Type B pancreatic cell (in vitro differentiated cells): ENCODE measurements at regions not wholly inside any gene's neighbourhood (a gene's known extent, or its start where the extent isn't known, plus 50 kb on each side); places are given as distances from the start of the nearest gene placed in this dataset.

Source experiments
- DNase-seq: peaks from one replicate; pipeline ENCODE4 v3.0.0; 2021; ENCODE audit warnings: mixed read lengths; ENCODE audit not compliant: unreplicated experiment; ENCODE audit errors: extremely low spot score
- H3K27ac Mint-ChIP-seq: 2 replicates; pipeline ENCODE4 v1.8.0; 2021; ENCODE audit warnings: mild to moderate bottlenecking, mixed read lengths
- H3K27me3 Mint-ChIP-seq: 2 replicates; pipeline ENCODE4 v1.8.0; 2021; ENCODE audit warnings: mixed read lengths
- H3K36me3 Mint-ChIP-seq: 2 replicates; pipeline ENCODE4 v1.8.0; 2021; ENCODE audit warnings: mixed read lengths
- H3K4me1 Mint-ChIP-seq: one replicate; pipeline ENCODE4 v1.8.0; 2021; ENCODE audit warnings: mixed read lengths; ENCODE audit not compliant: unreplicated experiment
- H3K4me3 Mint-ChIP-seq: 2 replicates; pipeline ENCODE4 v1.8.0; 2021; ENCODE audit warnings: mild to moderate bottlenecking, mixed read lengths
- H3K9me3 Mint-ChIP-seq: 2 replicates; pipeline ENCODE4 v1.8.0; 2021; ENCODE audit warnings: mixed read lengths
- TF ChIP-seq, protein P1 (sequence below): fragments of 200-600 bp; sonication (generic); conservative IDR thresholded peaks from 2 replicates; pipeline ENCODE4 v1.5.0; 2021; ENCODE audit warnings: antibody characterized with exemption, mild to moderate bottlenecking

DNA sequence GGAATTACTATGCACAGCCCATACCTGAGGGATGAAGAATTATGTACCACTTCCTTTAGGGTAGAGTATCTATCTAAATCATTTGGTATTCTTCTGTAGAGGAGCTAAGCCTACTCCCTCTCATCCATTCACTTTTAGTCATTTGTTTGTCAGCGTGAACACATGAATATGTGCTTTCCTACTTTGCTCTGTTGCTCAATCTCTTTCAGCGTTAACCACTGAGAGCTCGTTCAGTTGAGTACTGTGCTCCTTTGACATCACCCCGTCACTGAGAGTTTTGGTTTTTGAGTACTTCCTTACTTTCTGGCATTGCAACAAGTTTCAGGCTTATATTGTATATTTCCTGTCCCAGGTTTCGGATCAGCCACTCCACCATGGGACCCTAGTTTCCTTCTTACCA, 700.6 kb downstream of the NLGN4X start:
- no peak overlapping the region for H3K27ac Mint-ChIP-seq
- H3K4me3 Mint-ChIP-seq, result no peak overlapping the region
- TF ChIP-seq, protein P1, sequence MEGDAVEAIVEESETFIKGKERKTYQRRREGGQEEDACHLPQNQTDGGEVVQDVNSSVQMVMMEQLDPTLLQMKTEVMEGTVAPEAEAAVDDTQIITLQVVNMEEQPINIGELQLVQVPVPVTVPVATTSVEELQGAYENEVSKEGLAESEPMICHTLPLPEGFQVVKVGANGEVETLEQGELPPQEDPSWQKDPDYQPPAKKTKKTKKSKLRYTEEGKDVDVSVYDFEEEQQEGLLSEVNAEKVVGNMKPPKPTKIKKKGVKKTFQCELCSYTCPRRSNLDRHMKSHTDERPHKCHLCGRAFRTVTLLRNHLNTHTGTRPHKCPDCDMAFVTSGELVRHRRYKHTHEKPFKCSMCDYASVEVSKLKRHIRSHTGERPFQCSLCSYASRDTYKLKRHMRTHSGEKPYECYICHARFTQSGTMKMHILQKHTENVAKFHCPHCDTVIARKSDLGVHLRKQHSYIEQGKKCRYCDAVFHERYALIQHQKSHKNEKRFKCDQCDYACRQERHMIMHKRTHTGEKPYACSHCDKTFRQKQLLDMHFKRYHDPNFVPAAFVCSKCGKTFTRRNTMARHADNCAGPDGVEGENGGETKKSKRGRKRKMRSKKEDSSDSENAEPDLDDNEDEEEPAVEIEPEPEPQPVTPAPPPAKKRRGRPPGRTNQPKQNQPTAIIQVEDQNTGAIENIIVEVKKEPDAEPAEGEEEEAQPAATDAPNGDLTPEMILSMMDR, result no peak
- no peaks in the 10 kb centered on the region for H3K9me3 Mint-ChIP-seq
- no peak for DNase-seq
- peaks cover 4% of the 10 kb centered on the region for H3K27me3 Mint-ChIP-seq
- H3K36me3 Mint-ChIP-seq, result no peaks in the 10 kb centered on the region
- H3K4me1 Mint-ChIP-seq, result no peaks in the 10 kb centered on the region

DNA sequence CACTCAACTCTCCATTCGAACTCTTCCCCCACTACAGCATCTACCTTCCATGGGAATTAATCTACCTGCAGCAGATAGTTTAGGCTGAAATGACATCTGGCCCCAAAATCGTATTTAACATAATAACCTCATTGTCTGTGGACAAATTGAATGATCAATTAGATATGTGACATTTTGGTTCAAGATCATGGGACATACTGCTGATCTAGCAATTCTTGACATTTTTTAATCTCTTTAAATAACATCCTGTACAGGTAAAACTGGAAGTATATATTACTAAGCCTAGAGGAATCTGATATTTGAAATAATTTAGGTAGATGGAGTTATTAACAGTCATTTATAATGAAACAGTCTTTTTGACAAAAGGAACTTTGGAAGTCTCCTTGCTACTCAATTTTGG, 702.5 kb downstream of the NLGN4X start:
- no peak for DNase-seq
- Mint-ChIP-seq H3K27me3 (no peaks in the 10 kb centered on the region), H3K36me3 (no peaks in the 10 kb centered on the region), H3K9me3 (no peaks in the 10 kb centered on the region), H3K4me3 (no peak overlapping the region), H3K4me1 (no peaks in the 10 kb centered on the region), H3K27ac (no peak overlapping the region)
- TF ChIP-seq, protein P1, result no peak

DNA sequence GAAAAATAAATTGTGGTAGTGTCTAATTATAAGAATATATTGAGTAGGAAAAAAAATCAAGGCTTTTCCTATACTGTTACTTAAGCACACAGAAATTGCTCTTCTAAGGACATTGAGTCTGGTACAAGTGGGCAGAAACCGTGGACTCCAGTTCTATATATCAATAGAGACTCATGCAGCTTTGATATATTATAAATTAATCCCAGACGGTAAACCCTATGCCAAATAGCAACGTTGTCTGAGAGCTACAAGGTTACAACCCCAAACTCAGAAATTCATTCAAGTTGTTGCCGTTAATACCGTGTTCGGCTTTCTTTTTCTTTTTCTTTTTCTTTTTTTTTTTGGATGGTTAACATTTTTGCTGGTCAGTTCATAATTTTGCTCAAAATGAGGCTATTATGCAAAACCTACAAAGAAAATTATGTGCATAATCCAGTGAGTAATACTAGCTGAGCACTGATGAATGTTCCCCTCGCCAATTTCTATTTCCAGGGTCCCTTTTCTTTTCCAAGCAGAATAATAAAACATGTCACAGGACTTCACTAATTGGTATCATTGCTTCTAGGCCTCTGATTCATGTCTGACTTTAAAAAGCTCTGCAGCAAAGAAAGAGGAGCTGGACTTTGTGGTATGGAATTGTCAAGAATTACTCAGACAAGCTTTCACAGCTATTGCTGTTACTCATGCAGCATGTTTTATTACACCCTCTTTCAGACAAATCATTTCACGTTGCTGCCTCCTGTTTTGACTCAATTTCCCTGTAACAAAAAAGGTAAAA, 737.7 kb downstream of the NLGN4X start:
- no peak overlapping the region for H3K27ac Mint-ChIP-seq
- no peak for DNase-seq
- TF ChIP-seq, protein P1, result no peak
- H3K4me1 Mint-ChIP-seq, result no peaks in the 10 kb centered on the region
- H3K9me3 Mint-ChIP-seq, result peaks cover 4% of the 10 kb centered on the region
- H3K27me3 Mint-ChIP-seq, result no peaks in the 10 kb centered on the region
- peaks cover 4% of the 10 kb centered on the region for H3K36me3 Mint-ChIP-seq
- H3K4me3 Mint-ChIP-seq, result no peak overlapping the region

DNA sequence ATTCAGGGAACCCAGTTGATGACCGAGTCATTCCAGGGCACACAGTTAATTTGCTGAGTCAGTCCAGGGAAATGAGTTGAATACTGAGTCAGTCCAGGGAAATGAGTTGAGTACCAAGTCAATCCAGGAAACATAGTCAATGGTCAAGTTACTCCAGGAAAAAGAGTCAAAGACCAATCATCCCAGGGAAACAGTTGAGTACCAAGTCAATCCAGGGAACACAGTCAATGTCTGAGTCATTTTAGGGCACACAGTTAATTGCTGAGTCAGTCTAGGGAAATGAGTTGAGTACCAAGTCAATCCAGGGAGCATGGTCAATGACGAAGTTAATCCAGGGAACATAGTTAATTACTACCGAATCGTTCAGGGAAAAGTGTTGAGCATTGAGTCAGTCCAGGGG, 754.4 kb downstream of the NLGN4X start:
- Mint-ChIP-seq H3K9me3 (peaks cover 6% of the 10 kb centered on the region), H3K27me3 (no peaks in the 10 kb centered on the region), H3K36me3 (no peaks in the 10 kb centered on the region), H3K4me3 (no peak overlapping the region), H3K4me1 (no peaks in the 10 kb centered on the region), H3K27ac (no peak overlapping the region)
- no peak for DNase-seq
- TF ChIP-seq, protein P1, result no peak

DNA sequence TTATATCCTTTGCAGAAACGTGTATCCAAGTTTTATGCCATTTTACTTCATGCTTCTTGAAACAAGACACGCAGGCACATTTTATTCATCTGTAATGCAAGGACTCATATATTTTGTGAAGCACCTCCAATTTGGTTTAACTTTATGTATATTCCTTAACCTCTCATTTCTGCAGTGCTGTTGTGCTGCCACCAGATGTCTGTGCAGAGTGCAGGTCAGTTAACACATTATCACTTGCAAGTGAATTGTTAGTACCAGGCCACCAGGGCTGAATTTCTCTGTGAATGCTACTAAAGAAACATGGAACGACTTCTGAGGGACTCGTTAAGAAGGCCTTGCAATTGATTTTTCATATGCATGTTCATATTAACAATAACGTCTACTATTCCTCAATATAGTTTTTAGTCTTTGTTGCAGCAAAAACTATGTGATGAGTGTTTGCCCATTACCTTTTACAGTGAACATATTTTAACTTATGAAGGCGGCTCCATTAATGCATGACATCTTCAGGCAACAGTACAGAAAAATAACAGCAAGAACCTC, 770.3 kb downstream of the NLGN4X start:
- H3K9me3 Mint-ChIP-seq, result no peaks in the 10 kb centered on the region
- H3K4me1 Mint-ChIP-seq, result peaks cover 5% of the 10 kb centered on the region
- no peaks in the 10 kb centered on the region for H3K36me3 Mint-ChIP-seq
- DNase-seq, result no peak
- no peak overlapping the region for H3K27ac Mint-ChIP-seq
- no peaks in the 10 kb centered on the region for H3K27me3 Mint-ChIP-seq
- TF ChIP-seq, protein P1, result peak; percentile 60
- H3K4me3 Mint-ChIP-seq, result no peak overlapping the region
